Suppressor macrophage (primary cell): ENCODE measurements at regions not wholly inside any gene's neighbourhood (a gene's known extent, or its start where the extent isn't known, plus 50 kb on each side); places are given as distances from the start of the nearest gene placed in this dataset.
A peak's percentile ranks its signal among the peaks of the same experiment; 100 is the strongest.
"Not testable (repeated sequence)": the region's sequence is repeated elsewhere in the genome, so short reads cannot be mapped to it uniquely, and the experiment has no call there.

Source experiments
- DNase-seq, 4 experiments: peaks; one replicate each; pipeline ENCODE4 v3.0.0-alpha.2; 2020 to 2022

- DNase-seq, result peak; percentile 33 to 57 (median 50)
Measured at GRCh38 chr7:69430384-69431021, 167.8 kb upstream of the AUTS2 start.

GRCh38 chr7:69431626-69432025 lies 166.6 kb upstream of the AUTS2 start:
- DNase-seq, result no peak

- DNase-seq, result not testable (repeated sequence)
Measured at GRCh38 chr7:69432276-69432675, 166.0 kb upstream of the AUTS2 start.

GRCh38 chr7:69433081-69433480 lies 165.2 kb upstream of the AUTS2 start:
- peak; percentile 72 to 90 (median 82) for DNase-seq

- DNase-seq, result peak in 2 of 4 experiments; percentile 6 to 19
Measured at GRCh38 chr7:69434398-69434815, 163.9 kb upstream of the AUTS2 start.

GRCh38 chr7:69435711-69436110 lies 162.6 kb upstream of the AUTS2 start:
- no peak for DNase-seq

- peak; percentile 39 to 65 (median 62) for DNase-seq
Measured at GRCh38 chr7:69436946-69437345, 161.3 kb upstream of the AUTS2 start.

DNA sequence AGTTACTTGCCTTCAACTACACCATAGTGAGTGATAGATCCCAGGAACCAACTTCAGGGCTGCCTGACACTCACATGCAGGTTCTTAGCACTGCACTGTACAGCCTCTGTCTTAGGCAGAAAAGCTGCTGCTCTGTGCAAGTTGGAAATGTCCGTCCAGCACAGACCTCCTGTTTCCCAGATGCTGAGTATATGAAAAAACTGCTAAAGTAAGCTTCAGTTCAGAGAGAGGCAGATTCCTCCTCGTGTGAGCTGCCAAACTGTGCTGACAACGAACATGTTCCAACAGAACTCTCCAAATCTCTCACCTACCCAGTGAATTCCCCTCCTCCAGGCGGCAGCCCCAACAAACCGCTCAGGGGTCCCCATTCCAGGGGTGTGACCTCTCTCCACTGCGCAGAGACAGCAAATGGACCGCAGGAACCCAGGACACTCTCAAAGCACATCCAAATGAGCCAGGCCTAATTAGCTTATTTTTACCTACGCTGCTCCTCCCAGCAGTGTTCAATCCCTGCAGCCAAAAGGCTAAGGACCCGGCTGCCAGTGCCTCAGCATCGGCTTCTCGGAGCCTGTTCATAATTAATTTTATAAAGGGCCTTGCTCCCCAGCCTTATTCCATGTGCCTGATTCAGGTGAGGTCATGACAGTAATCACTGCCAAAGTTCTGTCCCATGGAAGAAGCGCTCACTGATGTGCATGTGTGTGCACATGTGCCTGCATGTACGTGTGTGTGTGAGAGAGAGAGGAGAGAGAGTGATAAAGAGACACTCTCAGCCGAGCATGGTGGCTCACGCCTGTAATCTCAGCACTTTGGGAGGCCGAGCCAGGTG lies 159.5 kb upstream of the AUTS2 start:
- DNase-seq, result no peak

- DNase-seq, result no peak
Measured at GRCh38 chr7:69439636-69440325, 158.5 kb upstream of the AUTS2 start.

GRCh38 chr7:69440976-69441375 lies 157.3 kb upstream of the AUTS2 start:
- DNase-seq, result no peak

DNA sequence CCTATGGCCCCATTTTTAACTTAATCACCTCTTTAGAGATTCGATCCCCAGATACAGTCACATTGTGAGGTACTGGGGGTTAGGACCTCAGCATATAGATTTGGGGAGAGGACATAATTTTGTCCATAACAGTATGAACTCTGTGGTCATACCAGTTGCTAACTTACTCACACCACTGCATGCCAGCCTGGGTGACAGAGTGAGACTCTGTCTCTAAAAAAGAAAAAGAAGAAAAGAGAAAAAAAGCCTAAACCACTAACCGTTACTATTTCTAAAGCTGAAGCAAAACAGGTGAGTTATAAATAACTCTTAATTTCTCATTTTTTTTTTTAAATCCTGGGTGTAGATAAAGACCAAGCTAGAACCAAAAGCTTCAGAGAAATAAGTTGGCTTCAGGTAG lies 155.1 kb upstream of the AUTS2 start:
- no peak for DNase-seq

- DNase-seq, result no peak
Measured at GRCh38 chr7:69445541-69445940, 152.7 kb upstream of the AUTS2 start.

DNA sequence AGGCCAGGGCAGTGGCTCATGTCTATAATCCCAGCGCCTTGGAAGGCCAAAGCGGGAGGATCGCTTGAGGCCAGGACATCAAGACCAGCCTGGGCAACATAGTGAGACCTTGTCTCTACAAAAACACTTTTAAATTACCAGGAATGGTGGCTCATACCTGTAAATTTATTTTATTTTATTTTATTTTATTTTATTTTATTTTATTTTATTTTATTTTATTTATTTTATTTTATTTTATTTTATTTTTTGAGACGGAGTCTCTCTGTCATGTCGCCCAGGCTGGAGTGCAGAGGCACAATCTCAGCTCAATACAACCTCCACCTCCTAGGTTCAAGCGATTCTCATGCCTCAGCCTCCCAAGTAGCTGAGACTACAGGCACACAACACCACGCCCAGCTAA lies 152.1 kb upstream of the AUTS2 start:
- DNase-seq, result not testable (repeated sequence)

GRCh38 chr7:69448071-69448470 lies 150.2 kb upstream of the AUTS2 start:
- no peak for DNase-seq

- no peak for DNase-seq
Measured at GRCh38 chr7:69450456-69450855, 147.8 kb upstream of the AUTS2 start.

DNA sequence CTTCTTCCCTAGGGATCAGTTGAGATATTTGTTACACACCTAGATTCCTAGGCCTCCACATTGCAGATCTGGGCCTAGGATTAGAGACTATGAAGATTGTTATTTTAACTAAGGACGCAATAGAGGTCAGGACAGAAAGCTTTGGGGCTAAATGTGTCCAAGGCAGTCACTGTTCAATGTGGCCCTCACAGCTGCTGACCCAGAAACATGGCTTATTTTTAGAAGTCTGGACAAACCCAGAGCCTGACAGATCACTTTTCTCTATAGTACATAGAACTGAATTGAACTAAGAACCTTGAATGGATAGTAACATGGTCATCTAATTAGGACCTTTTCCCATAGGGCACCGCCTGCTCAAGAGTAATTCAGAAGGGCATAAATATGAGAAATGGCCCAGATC lies 146.6 kb upstream of the AUTS2 start:
- DNase-seq, result no peak

DNA sequence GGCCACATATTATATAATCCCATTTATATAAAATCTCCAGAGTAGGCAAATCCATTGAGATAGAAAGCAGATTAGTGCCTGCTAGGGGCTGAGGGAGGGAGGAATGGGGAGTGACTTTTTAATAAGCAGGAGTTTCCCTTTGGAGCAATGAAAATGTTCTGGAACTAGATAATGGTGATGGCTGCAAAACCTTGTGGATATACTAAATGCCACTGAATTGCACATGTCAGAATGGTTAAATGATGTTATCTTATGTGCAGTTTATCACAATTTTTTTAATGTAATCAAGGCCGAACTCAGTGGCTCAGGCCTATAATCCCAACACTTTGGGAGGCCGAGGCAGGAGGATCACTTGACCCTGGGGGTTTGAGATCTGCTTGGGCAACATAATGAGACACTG lies 145.5 kb upstream of the AUTS2 start:
- DNase-seq, result no peak

DNA sequence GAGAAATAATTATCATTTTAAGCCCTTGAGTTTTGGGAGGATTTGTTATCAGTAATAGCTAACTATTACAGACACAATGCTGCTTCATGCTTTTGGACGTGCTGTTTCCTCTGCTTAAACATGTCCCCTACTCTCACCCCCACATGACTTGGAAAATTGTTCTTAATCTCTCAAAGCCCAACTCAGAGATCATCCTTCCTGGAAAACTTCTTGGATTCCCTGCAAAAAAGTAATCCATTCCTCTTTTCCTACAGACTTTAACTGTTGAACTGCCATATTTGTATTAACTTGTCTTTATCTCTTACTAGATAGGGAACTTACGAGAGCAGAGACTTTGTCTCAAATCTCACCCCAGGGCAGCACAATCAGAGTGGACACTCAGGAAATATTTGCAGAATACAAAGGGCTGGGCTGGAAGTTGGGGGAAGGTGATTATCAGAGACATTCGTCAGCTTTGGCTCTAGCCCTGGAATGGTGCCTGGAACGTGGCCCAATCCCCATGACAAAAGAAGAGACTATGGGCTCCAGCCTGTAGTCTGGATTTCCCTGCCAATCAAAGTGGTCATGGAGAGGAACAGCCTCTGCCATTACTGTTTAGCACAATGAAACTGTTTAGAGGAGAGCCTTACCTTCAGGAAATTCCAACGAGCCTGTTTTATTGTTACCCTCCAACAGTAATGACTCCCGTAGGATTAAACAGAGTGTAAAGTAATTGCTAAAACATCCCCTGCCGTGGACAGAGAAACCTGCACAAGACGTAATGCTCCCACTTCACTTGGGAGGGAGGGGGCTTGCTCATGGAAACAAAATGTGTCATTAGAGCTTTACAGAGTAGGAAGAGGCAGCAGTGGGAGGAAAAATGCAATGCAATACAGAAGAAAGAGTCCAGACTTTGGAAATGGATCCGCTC lies 140.4 kb upstream of the AUTS2 start:
- DNase-seq, result no peak

DNA sequence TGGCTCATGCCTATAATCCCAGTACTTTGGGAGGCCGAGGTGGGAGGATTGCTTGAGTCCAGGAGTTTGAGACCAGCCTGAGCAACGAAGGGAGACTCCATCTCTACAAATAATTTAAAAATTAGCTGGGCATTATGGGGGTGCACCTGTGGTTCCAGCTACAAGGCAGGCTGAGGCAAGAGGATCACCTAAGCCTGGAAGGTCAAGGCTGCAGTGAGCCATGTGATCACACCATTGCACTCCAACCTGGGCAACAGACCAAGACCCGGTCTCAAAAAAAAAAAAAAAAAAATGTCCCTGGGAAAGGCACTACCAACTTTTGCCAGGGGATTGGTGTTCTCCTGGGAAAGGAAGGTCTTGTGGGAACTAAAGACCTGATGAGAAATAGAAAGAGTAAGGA lies 134.2 kb upstream of the AUTS2 start:
- DNase-seq, result no peak

- no peak for DNase-seq
Measured at GRCh38 chr7:69465262-69465661, 133.0 kb upstream of the AUTS2 start.

- DNase-seq, result no peak
Measured at GRCh38 chr7:69467826-69468225, 130.4 kb upstream of the AUTS2 start.

DNA sequence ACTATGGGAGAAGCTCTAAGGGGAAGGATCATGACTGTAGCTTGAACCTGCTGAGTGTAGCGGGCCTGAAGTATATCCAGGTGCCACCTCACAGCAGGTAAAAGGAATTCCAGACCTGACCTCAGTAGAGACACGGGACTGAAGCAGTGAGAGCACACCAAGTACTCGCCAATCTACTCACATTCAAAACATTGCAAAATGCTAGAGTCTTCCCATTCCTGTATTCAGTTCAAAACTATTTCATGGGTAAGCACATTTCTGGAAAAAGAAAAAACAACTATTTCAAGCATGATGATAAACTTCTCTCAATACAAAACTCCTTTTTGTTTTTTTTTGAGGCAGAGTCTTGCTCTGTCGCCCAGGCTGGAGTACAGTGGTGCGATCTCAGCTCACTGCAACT lies 121.9 kb upstream of the AUTS2 start:
- DNase-seq, result no peak

- DNase-seq, result no peak
Measured at GRCh38 chr7:69482676-69483075, 115.6 kb upstream of the AUTS2 start.
